Spleen (tissue), 7 donors: ENCODE measurements at regions not wholly inside any gene's neighbourhood (a gene's known extent, or its start where the extent isn't known, plus 50 kb on each side); places are given as distances from the start of the nearest gene placed in this dataset.

ENCODE experiments used
- POLR2A ChIP-seq, 3 donors: fragments of 450-650 bp; IDR thresholded peaks; one replicate each; pipeline ENCODE4 v1.5.1; 2017; ENCODE audit warnings: antibody characterized with exemption in 3 of 3, mild to moderate bottlenecking in 1 of 3
- POLR2AphosphoS5 ChIP-seq, 3 donors: sonication (generic); formaldehyde crosslinking; IDR thresholded peaks; one replicate each; pipeline ENCODE4 v1.5.1; 2017; ENCODE audit warnings: antibody characterized with exemption in 3 of 3
- TF ChIP-seq, protein P1 (sequence below), 11 experiments: fragments of 200-600 bp in 7 of 11; fragments of 450-650 bp in 4 of 11; sonication (generic) in 4 of 11; IDR thresholded peaks in 8 of 11; conservative IDR thresholded peaks in 3 of 11; 1 replicate in 7 of 11; 2 replicates in 4 of 11; pipeline versions ENCODE4 v1.4.0 to v1.8.0; 2016 to 2021; ENCODE audit warnings: antibody characterized with exemption in 11 of 11, inconsistent platforms in 4 of 11, mild to moderate bottlenecking in 1 of 11
- donor health status: DM: no; HTN: no; CAD: no; lungs with moderate emphysema.
- donor health status: DM: no; HTN: no; CAD: no.
- donor health status: DM: no; HTN: no; CAD: no.

DNA sequence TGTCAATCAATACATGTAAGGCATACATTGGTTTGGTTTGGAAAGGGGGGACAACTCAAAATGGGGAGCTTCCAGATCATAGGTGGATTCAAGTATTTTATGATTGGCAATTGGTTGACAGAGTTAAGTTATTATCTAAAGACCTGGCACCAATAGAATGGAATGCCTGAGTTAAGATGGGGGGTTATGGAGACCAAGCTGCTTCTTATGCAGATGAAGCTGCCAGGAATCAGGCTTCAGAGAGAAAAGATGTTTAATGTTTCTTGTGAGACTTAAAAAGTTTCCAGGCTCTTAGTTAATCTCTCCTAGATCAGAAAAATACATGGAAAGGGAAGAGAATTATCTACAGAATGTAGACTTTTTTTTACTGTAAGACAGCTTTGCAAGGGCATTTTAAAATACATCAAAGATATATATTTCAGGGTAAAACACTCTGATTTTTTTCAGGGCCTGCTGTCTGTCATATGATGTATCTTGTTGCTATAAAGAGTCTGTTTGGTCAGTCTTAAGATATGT, 1343.2 kb upstream of the LRRTM1 start:
- no peak for TF ChIP-seq POLR2A (IDR thresholded peaks at IDR 0.05)
- TF ChIP-seq, protein P1, sequence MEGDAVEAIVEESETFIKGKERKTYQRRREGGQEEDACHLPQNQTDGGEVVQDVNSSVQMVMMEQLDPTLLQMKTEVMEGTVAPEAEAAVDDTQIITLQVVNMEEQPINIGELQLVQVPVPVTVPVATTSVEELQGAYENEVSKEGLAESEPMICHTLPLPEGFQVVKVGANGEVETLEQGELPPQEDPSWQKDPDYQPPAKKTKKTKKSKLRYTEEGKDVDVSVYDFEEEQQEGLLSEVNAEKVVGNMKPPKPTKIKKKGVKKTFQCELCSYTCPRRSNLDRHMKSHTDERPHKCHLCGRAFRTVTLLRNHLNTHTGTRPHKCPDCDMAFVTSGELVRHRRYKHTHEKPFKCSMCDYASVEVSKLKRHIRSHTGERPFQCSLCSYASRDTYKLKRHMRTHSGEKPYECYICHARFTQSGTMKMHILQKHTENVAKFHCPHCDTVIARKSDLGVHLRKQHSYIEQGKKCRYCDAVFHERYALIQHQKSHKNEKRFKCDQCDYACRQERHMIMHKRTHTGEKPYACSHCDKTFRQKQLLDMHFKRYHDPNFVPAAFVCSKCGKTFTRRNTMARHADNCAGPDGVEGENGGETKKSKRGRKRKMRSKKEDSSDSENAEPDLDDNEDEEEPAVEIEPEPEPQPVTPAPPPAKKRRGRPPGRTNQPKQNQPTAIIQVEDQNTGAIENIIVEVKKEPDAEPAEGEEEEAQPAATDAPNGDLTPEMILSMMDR (IDR thresholded peaks at IDR 0.05 in 8 of 11, conservative IDR thresholded peaks at IDR 0.05 in 3 of 11), result no peak
- TF ChIP-seq POLR2AphosphoS5 (IDR thresholded peaks at IDR 0.05), result no peak
